Natural killer cell treated with Interleukin-12 subunit alpha and Interleukin-12 subunit beta and Interleukin-15 and Interleukin-18, amount 100 ng/mL, for 72 hours (primary cell): ENCODE measurements at regions not wholly inside any gene's neighbourhood (a gene's known extent, or its start where the extent isn't known, plus 50 kb on each side); places are given as distances from the start of the nearest gene placed in this dataset.

Source experiments
- ATAC-seq, 2 donors: fragments of 150-1000 bp; cut with Tn5 transposase in 1 of 2; sonication (Bioruptor Pico), chemical (Tn5 transposase) in 1 of 2; 2 replicates each; pipeline ENCODE4 v1.10.0; 2021
- DNase-seq: peaks from one replicate; pipeline ENCODE4 v3.0.0; 2022; ENCODE audit warnings: low spot score
- H3K27ac Mint-ChIP-seq, 2 donors: 1 replicate in 1 of 2; 2 replicates in 1 of 2; pipeline ENCODE4 v1.8.0; 2022; ENCODE audit warnings: mixed read lengths in 2 of 2, mild to moderate bottlenecking in 1 of 2, moderate library complexity in 1 of 2
- H3K27me3 Mint-ChIP-seq, 2 donors: 1 replicate in 1 of 2; 2 replicates in 1 of 2; pipeline ENCODE4 v1.8.0; 2022; ENCODE audit warnings: mixed read lengths in 2 of 2
- H3K36me3 Mint-ChIP-seq: one replicate; pipeline ENCODE4 v1.8.0; 2022; ENCODE audit warnings: mixed read lengths
- H3K4me1 Mint-ChIP-seq, 2 donors: 1 replicate in 1 of 2; 2 replicates in 1 of 2; pipeline ENCODE4 v1.8.0; 2022; ENCODE audit warnings: low read depth in 2 of 2, mixed read lengths in 2 of 2, mild to moderate bottlenecking in 1 of 2
- H3K4me3 Mint-ChIP-seq: one replicate; pipeline ENCODE4 v1.8.0; 2022; ENCODE audit warnings: mixed read lengths
- H3K9me3 Mint-ChIP-seq: 2 replicates; pipeline ENCODE4 v1.8.0; 2022; ENCODE audit warnings: mixed read lengths

- H3K9me3 Mint-ChIP-seq = peaks cover 17% of the 10 kb centered on the region
- no peak for DNase-seq
- no peak overlapping the region for H3K27ac Mint-ChIP-seq
- no peaks in the 10 kb centered on the region for H3K36me3 Mint-ChIP-seq
- no peak for ATAC-seq
- no peak overlapping the region for H3K4me3 Mint-ChIP-seq
- no peaks in the 10 kb centered on the region for H3K27me3 Mint-ChIP-seq
- H3K4me1 Mint-ChIP-seq = no peaks in the 10 kb centered on the region
These were observed 361.8 kb upstream of the PIK3C3 start for GRCh38 chr18:41593171-41593675.

- H3K4me3 Mint-ChIP-seq = no peak overlapping the region
- H3K27me3 Mint-ChIP-seq = no peaks in the 10 kb centered on the region
- ATAC-seq (no peak), DNase-seq (no peak)
- no peak overlapping the region for H3K27ac Mint-ChIP-seq
- H3K9me3 Mint-ChIP-seq = peaks cover 11% of the 10 kb centered on the region
- no peaks in the 10 kb centered on the region for H3K36me3 Mint-ChIP-seq
- no peaks in the 10 kb centered on the region for H3K4me1 Mint-ChIP-seq
These were observed 367.1 kb upstream of the PIK3C3 start for GRCh38 chr18:41587976-41588375.

- no peaks in the 10 kb centered on the region for H3K4me1 Mint-ChIP-seq
- no peaks in the 10 kb centered on the region for H3K36me3 Mint-ChIP-seq
- ATAC-seq (no peak), DNase-seq (no peak)
- H3K9me3 Mint-ChIP-seq = peaks cover 17% of the 10 kb centered on the region
- H3K27ac Mint-ChIP-seq = no peak overlapping the region
- H3K27me3 Mint-ChIP-seq = no peaks in the 10 kb centered on the region
- H3K4me3 Mint-ChIP-seq = no peak overlapping the region
These were observed 369.5 kb upstream of the PIK3C3 start for GRCh38 chr18:41585512-41585911.

- Mint-ChIP-seq H3K9me3 (peaks cover 18% of the 10 kb centered on the region), H3K4me1 (no peaks in the 10 kb centered on the region), H3K4me3 (no peak overlapping the region), H3K36me3 (no peaks in the 10 kb centered on the region), H3K27me3 (no peaks in the 10 kb centered on the region), H3K27ac (no peak overlapping the region)
- no peak for DNase-seq
- ATAC-seq = no peak
These were observed 375.8 kb upstream of the PIK3C3 start for GRCh38 chr18:41579185-41579584.

GRCh38 chr18:41577529-41577928 is 377.5 kb upstream of the PIK3C3 start:
- Mint-ChIP-seq H3K4me1 (no peaks in the 10 kb centered on the region), H3K4me3 (no peak overlapping the region), H3K27me3 (no peaks in the 10 kb centered on the region), H3K36me3 (no peaks in the 10 kb centered on the region), H3K27ac (no peak overlapping the region), H3K9me3 (peaks cover 18% of the 10 kb centered on the region)
- DNase-seq = no peak
- ATAC-seq = no peak

GRCh38 chr18:41576643-41577042 is 378.4 kb upstream of the PIK3C3 start:
- H3K4me1 Mint-ChIP-seq = no peaks in the 10 kb centered on the region
- H3K4me3 Mint-ChIP-seq = no peak overlapping the region
- ATAC-seq = no peak
- H3K27ac Mint-ChIP-seq = no peak overlapping the region
- peaks cover 17% of the 10 kb centered on the region for H3K9me3 Mint-ChIP-seq
- no peak for DNase-seq
- H3K27me3 Mint-ChIP-seq = no peaks in the 10 kb centered on the region
- H3K36me3 Mint-ChIP-seq = no peaks in the 10 kb centered on the region

- Mint-ChIP-seq H3K4me1 (no peaks in the 10 kb centered on the region), H3K27me3 (no peaks in the 10 kb centered on the region), H3K4me3 (no peak overlapping the region), H3K36me3 (no peaks in the 10 kb centered on the region), H3K9me3 (peaks cover 19% of the 10 kb centered on the region), H3K27ac (no peak overlapping the region)
- ATAC-seq (no peak), DNase-seq (no peak)
These were observed 385.2 kb upstream of the PIK3C3 start for GRCh38 chr18:41569867-41570266.

GRCh38 chr18:41561961-41562360 is 393.1 kb upstream of the PIK3C3 start:
- DNase-seq = no peak
- ATAC-seq = no peak
- no peak overlapping the region for H3K27ac Mint-ChIP-seq
- H3K9me3 Mint-ChIP-seq = peaks cover 12% of the 10 kb centered on the region
- no peak overlapping the region for H3K4me3 Mint-ChIP-seq
- H3K4me1 Mint-ChIP-seq = no peaks in the 10 kb centered on the region
- no peaks in the 10 kb centered on the region for H3K27me3 Mint-ChIP-seq
- H3K36me3 Mint-ChIP-seq = no peaks in the 10 kb centered on the region

- no peak overlapping the region for H3K4me3 Mint-ChIP-seq
- peaks cover 18% of the 10 kb centered on the region for H3K9me3 Mint-ChIP-seq
- H3K36me3 Mint-ChIP-seq = no peaks in the 10 kb centered on the region
- DNase-seq = no peak
- no peaks in the 10 kb centered on the region for H3K27me3 Mint-ChIP-seq
- no peak overlapping the region for H3K27ac Mint-ChIP-seq
- ATAC-seq = no peak
- no peaks in the 10 kb centered on the region for H3K4me1 Mint-ChIP-seq
These were observed 396.3 kb upstream of the PIK3C3 start for GRCh38 chr18:41558715-41559114.

- Mint-ChIP-seq H3K27me3 (no peaks in the 10 kb centered on the region), H3K9me3 (peaks cover 16% of the 10 kb centered on the region), H3K4me3 (no peak overlapping the region), H3K36me3 (no peaks in the 10 kb centered on the region), H3K27ac (no peak overlapping the region), H3K4me1 (no peaks in the 10 kb centered on the region)
- DNase-seq (no peak), ATAC-seq (no peak)
These were observed 401.3 kb upstream of the PIK3C3 start for GRCh38 chr18:41553716-41554115.

GRCh38 chr18:41548521-41549260 is 406.3 kb upstream of the PIK3C3 start:
- no peak overlapping the region for H3K27ac Mint-ChIP-seq
- no peaks in the 10 kb centered on the region for H3K4me1 Mint-ChIP-seq
- no peak for ATAC-seq
- H3K4me3 Mint-ChIP-seq = no peak overlapping the region
- H3K9me3 Mint-ChIP-seq = peaks cover 17% of the 10 kb centered on the region
- no peak for DNase-seq
- no peaks in the 10 kb centered on the region for H3K36me3 Mint-ChIP-seq
- no peaks in the 10 kb centered on the region for H3K27me3 Mint-ChIP-seq

- Mint-ChIP-seq H3K4me3 (no peak overlapping the region), H3K9me3 (peaks cover 18% of the 10 kb centered on the region), H3K27ac (no peak overlapping the region), H3K27me3 (no peaks in the 10 kb centered on the region), H3K4me1 (no peaks in the 10 kb centered on the region), H3K36me3 (no peaks in the 10 kb centered on the region)
- ATAC-seq (no peak), DNase-seq (no peak)
These were observed 409.7 kb upstream of the PIK3C3 start for GRCh38 chr18:41545091-41545888.

GRCh38 chr18:41543815-41544214 is 411.2 kb upstream of the PIK3C3 start:
- no peak for ATAC-seq
- H3K4me1 Mint-ChIP-seq = no peaks in the 10 kb centered on the region
- H3K9me3 Mint-ChIP-seq = peaks cover 20% of the 10 kb centered on the region
- no peak for DNase-seq
- H3K36me3 Mint-ChIP-seq = peaks cover 4% of the 10 kb centered on the region
- no peak overlapping the region for H3K27ac Mint-ChIP-seq
- no peak overlapping the region for H3K4me3 Mint-ChIP-seq
- H3K27me3 Mint-ChIP-seq = no peaks in the 10 kb centered on the region

- no peaks in the 10 kb centered on the region for H3K27me3 Mint-ChIP-seq
- DNase-seq = no peak
- no peak for ATAC-seq
- H3K4me3 Mint-ChIP-seq = no peak overlapping the region
- H3K9me3 Mint-ChIP-seq = peaks cover 17% of the 10 kb centered on the region
- no peak overlapping the region for H3K27ac Mint-ChIP-seq
- H3K36me3 Mint-ChIP-seq = peaks cover 4% of the 10 kb centered on the region
- no peaks in the 10 kb centered on the region for H3K4me1 Mint-ChIP-seq
These were observed 414.7 kb upstream of the PIK3C3 start for GRCh38 chr18:41540237-41540871.
